ENCODE measurements at regions not wholly inside any gene's neighbourhood (a gene's known extent, or its start where the extent isn't known, plus 50 kb on each side); places are given as distances from the start of the nearest gene placed in this dataset.

GRCh38 chr11:41982975-41983374 is 523.5 kb upstream of the LRRC4C start:
- Histone ChIP-seq H2AFZ (ENCODE audit: low read depth, low read length) (no peak overlapping the region), H3K36me3 (ENCODE audit: insufficient read depth, low read length) (no peaks in the 10 kb centered on the region), H3K9ac (ENCODE audit: low read length) (no peak overlapping the region), H4K20me1 (ENCODE audit: insufficient read depth) (no peaks in the 10 kb centered on the region), H3K9me2 (ENCODE audit: insufficient read depth, low read length) (no peaks in the 10 kb centered on the region), H3K27ac (ENCODE audit: low read length) (no peak overlapping the region), H3K79me2 (replicated peaks; ENCODE audit: insufficient read depth, low read length) (no peaks in the 10 kb centered on the region), H3K4me3 (ENCODE audit: low read length) (no peak overlapping the region), H3K9me3 (ENCODE audit: low read length) (no peaks in the 10 kb centered on the region), H3F3A (ENCODE audit: insufficient read depth, low read length, poor library complexity, severe bottlenecking) (no peaks in the 10 kb centered on the region), H3K4me2 (ENCODE audit: low read length) (no peak overlapping the region), H3K27me3 (ENCODE audit: insufficient read depth, low read depth, low read length) (no peaks in the 10 kb centered on the region)
- TF ChIP-seq POLR2AphosphoS5 (IDR thresholded peaks at IDR 0.05) (no peak), RAD21 (conservative IDR thresholded peaks at IDR 0.05) (no peak), REST (IDR thresholded peaks at IDR 0.05; ENCODE audit: borderline replicate concordance) (no peak), CTCF (IDR thresholded peaks at IDR 0.05; ENCODE audit: poor library complexity, severe bottlenecking) (no peak), TAF1 (IDR thresholded peaks at IDR 0.05; ENCODE audit: low read depth) (no peak), MXI1 (conservative IDR thresholded peaks at IDR 0.05; ENCODE audit: poor library complexity, severe bottlenecking) (no peak), EZH2 (IDR thresholded peaks at IDR 0.05; ENCODE audit: borderline replicate concordance, insufficient read depth, low read length, poor library complexity, severe bottlenecking) (no peak), SMC3 (conservative IDR thresholded peaks at IDR 0.05; ENCODE audit: poor library complexity) (no peak), EP300 (conservative IDR thresholded peaks at IDR 0.05; ENCODE audit: poor library complexity, severe bottlenecking) (no peak)

GRCh38 chr11:41983475-41983874 is 524.0 kb upstream of the LRRC4C start:
- no peaks in the 10 kb centered on the region for H3F3A ChIP-seq (ENCODE audit: insufficient read depth, low read length, poor library complexity, severe bottlenecking)
- H3K4me2 ChIP-seq (ENCODE audit: low read length) = no peak overlapping the region
- no peaks in the 10 kb centered on the region for H3K27me3 ChIP-seq (ENCODE audit: insufficient read depth, low read depth, low read length)
- no peak overlapping the region for H3K27ac ChIP-seq (ENCODE audit: low read length)
- no peaks in the 10 kb centered on the region for H3K9me3 ChIP-seq (ENCODE audit: low read length)
- H3K4me3 ChIP-seq (ENCODE audit: low read length) = no peak overlapping the region
- H3K36me3 ChIP-seq (ENCODE audit: insufficient read depth, low read length) = no peaks in the 10 kb centered on the region
- H2AFZ ChIP-seq (ENCODE audit: low read depth, low read length) = no peak overlapping the region
- no peaks in the 10 kb centered on the region for H4K20me1 ChIP-seq (ENCODE audit: insufficient read depth)
- H3K9me2 ChIP-seq (ENCODE audit: insufficient read depth, low read length) = no peaks in the 10 kb centered on the region
- no peak overlapping the region for H3K9ac ChIP-seq (ENCODE audit: low read length)
- no peak for TF ChIP-seq EZH2 (IDR thresholded peaks at IDR 0.05; ENCODE audit: borderline replicate concordance, insufficient read depth, low read length, poor library complexity, severe bottlenecking)
- no peaks in the 10 kb centered on the region for H3K79me2 ChIP-seq (replicated peaks; ENCODE audit: insufficient read depth, low read length)

GRCh38 chr11:41984023-41984422 is 524.6 kb upstream of the LRRC4C start:
- no peaks in the 10 kb centered on the region for H3F3A ChIP-seq (ENCODE audit: insufficient read depth, low read length, poor library complexity, severe bottlenecking)
- no peaks in the 10 kb centered on the region for H3K79me2 ChIP-seq (replicated peaks; ENCODE audit: insufficient read depth, low read length)
- H3K9me3 ChIP-seq (ENCODE audit: low read length) = no peaks in the 10 kb centered on the region
- no peaks in the 10 kb centered on the region for H3K36me3 ChIP-seq (ENCODE audit: insufficient read depth, low read length)
- no peak overlapping the region for H3K4me3 ChIP-seq (ENCODE audit: low read length)
- no peaks in the 10 kb centered on the region for H4K20me1 ChIP-seq (ENCODE audit: insufficient read depth)
- TF ChIP-seq SMC3 (conservative IDR thresholded peaks at IDR 0.05; ENCODE audit: poor library complexity) (no peak), REST (IDR thresholded peaks at IDR 0.05; ENCODE audit: borderline replicate concordance) (no peak), CTCF (IDR thresholded peaks at IDR 0.05; ENCODE audit: poor library complexity, severe bottlenecking) (no peak), EP300 (conservative IDR thresholded peaks at IDR 0.05; ENCODE audit: poor library complexity, severe bottlenecking) (no peak), EZH2 (IDR thresholded peaks at IDR 0.05; ENCODE audit: borderline replicate concordance, insufficient read depth, low read length, poor library complexity, severe bottlenecking) (no peak), MXI1 (conservative IDR thresholded peaks at IDR 0.05; ENCODE audit: poor library complexity, severe bottlenecking) (no peak), POLR2AphosphoS5 (IDR thresholded peaks at IDR 0.05) (no peak), TAF1 (IDR thresholded peaks at IDR 0.05; ENCODE audit: low read depth) (no peak), RAD21 (conservative IDR thresholded peaks at IDR 0.05) (no peak)
- no peak overlapping the region for H3K4me2 ChIP-seq (ENCODE audit: low read length)
- no peak overlapping the region for H2AFZ ChIP-seq (ENCODE audit: low read depth, low read length)
- no peaks in the 10 kb centered on the region for H3K27me3 ChIP-seq (ENCODE audit: insufficient read depth, low read depth, low read length)
- H3K9me2 ChIP-seq (ENCODE audit: insufficient read depth, low read length) = no peaks in the 10 kb centered on the region
- H3K27ac ChIP-seq (ENCODE audit: low read length) = no peak overlapping the region
- H3K9ac ChIP-seq (ENCODE audit: low read length) = no peak overlapping the region
